ENCODE measurements at regions not wholly inside any gene's neighbourhood (a gene's known extent, or its start where the extent isn't known, plus 50 kb on each side); places are given as distances from the start of the nearest gene placed in this dataset.

DNA sequence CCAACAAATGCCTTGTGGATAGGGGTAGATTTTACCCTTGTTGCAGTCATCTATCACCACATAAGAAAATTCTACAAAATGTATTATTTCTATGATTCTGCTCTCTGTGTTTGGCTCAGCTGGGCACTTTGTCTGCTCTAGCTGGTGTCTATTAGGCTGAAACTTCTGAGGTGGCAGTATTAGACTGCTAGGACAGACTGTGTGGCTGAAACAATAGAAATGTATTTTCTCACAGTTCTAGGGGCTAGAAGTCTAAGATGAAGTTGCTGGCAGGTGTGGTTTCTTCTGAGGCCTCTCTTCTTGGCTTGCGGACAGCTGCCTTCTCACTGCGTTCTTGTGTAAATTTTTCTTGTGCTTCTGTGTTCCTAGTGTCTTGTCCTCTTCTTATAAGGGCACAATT is 1139.6 kb upstream of the LRRTM3 start:
- TF ChIP-seq ZBTB49 (tag by site-specific recombination; IDR thresholded peaks at IDR 0.05; ENCODE audit: low read depth), result no peak
- no peak for TF ChIP-seq ZNF157 (tag by site-specific recombination; IDR thresholded peaks at IDR 0.05)
- TF ChIP-seq, protein P1, sequence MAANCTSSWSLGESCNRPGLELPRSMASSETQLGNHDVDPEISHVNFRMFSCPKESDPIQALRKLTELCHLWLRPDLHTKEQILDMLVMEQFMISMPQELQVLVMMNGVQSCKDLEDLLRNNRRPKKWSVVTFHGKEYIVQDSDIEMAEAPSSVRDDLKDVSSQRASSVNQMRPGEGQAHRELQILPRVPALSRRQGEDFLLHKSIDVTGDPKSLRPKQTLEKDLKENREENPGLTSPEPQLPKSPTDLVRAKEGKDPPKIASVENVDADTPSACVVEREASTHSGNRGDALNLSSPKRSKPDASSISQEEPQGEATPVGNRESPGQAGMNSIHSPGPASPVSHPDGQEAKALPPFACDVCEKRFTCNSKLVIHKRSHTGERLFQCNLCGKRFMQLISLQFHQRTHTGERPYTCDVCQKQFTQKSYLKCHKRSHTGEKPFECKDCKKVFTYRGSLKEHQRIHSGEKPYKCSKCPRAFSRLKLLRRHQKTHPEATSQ (tag by site-specific recombination; IDR thresholded peaks at IDR 0.05), result no peak
- no peak for TF ChIP-seq TRIM28 (IDR thresholded peaks at IDR 0.05; ENCODE audit: borderline replicate concordance, low read length)
- no peak for TF ChIP-seq RBAK (tag by site-specific recombination; IDR thresholded peaks at IDR 0.05)
- no peak for TF ChIP-seq ZNF692 (tag by site-specific recombination; IDR thresholded peaks at IDR 0.05)
- no peak for TF ChIP-seq KLF7 (tag by site-specific recombination; IDR thresholded peaks at IDR 0.05; ENCODE audit: borderline replicate concordance)
- TF ChIP-seq TCF7L2 (IDR thresholded peaks at IDR 0.05; ENCODE audit: borderline replicate concordance, low read depth, low read length), result no peak
- no peak for TF ChIP-seq ZFP3 (tag by site-specific recombination; IDR thresholded peaks at IDR 0.05; ENCODE audit: low read depth)
- TF ChIP-seq ZNF621 (tag by site-specific recombination; IDR thresholded peaks at IDR 0.05), result no peak
- TF ChIP-seq ZSCAN4 (tag by site-specific recombination; IDR thresholded peaks at IDR 0.05), result no peak
- no peak for TF ChIP-seq HOXA7 (CRISPR knock-in tag; IDR thresholded peaks at IDR 0.05; ENCODE audit: borderline replicate concordance)
- TF ChIP-seq ZBTB20 (tag by site-specific recombination; IDR thresholded peaks at IDR 0.05), result no peak
- no peak for TF ChIP-seq ZNF580 (tag by site-specific recombination; IDR thresholded peaks at IDR 0.05)
- no peak for TF ChIP-seq ZNF768 (tag by site-specific recombination; IDR thresholded peaks at IDR 0.05)
- Histone ChIP-seq H3K9me3 (ENCODE audit: control insufficient read depth, insufficient read depth, low read depth, low read length) (no peaks in the 10 kb centered on the region), H3K36me3 (ENCODE audit: control insufficient read depth in 2 of 2, insufficient read depth in 1 of 2, low read length in 2 of 2) (no peaks in the 10 kb centered on the region), H3K27ac (ENCODE audit: extremely low read depth, low read depth, low read length) (no peak overlapping the region), H3K4me1 (ENCODE audit: control insufficient read depth, insufficient read depth, low read length) (no peaks in the 10 kb centered on the region), H3K4me3 (ENCODE audit: low read depth, low read length) (no peak overlapping the region)
- ChIA-PET CTCF (no interaction called here), POLR2A (no interaction called here)

DNA sequence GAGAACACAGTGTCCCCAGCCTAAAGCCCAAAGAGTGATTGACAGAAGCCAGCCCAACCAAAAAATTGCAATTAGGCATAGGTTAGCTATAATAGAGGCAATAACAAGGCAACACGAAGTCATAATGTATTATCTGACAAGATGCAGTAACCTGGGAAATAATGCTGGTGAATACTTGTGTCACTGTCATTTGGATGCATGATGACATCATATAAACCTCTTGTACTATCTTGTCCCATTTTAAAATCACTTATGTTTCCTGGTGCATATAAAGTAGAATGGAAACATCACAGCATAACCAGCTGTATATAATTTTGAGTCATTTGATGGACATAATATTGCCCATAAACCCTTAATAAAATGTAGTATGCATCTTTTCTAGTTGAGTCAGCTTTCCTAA is 1138.3 kb upstream of the LRRTM3 start:
- CTCF ChIA-PET, result no interaction called here
- H3K4me1 ChIP-seq (ENCODE audit: control insufficient read depth, insufficient read depth, low read length), result no peaks in the 10 kb centered on the region
- POLR2A ChIA-PET, result no interaction called here
- H3K9me3 ChIP-seq (ENCODE audit: control insufficient read depth, insufficient read depth, low read depth, low read length), result no peaks in the 10 kb centered on the region
- no peak overlapping the region for H3K27ac ChIP-seq (ENCODE audit: extremely low read depth, low read depth, low read length)
- no peak for TF ChIP-seq ZFHX2 (tag by site-specific recombination; conservative IDR thresholded peaks at IDR 0.05)
- TF ChIP-seq ATF2 (tag by site-specific recombination; IDR thresholded peaks at IDR 0.05; ENCODE audit: low read depth), result peak; percentile 43; the same call in 1 of the 2 replicates
- TF ChIP-seq SP3 (tag by site-specific recombination; IDR thresholded peaks at IDR 0.05), result no peak
- no peak for TF ChIP-seq EGR2 (tag by site-specific recombination; IDR thresholded peaks at IDR 0.05; ENCODE audit: low read depth)
- H3K36me3 ChIP-seq (ENCODE audit: control insufficient read depth in 2 of 2, insufficient read depth in 1 of 2, low read length in 2 of 2), result no peaks in the 10 kb centered on the region
- no peak overlapping the region for H3K4me3 ChIP-seq (ENCODE audit: low read depth, low read length)
